ENCODE measurements at regions not wholly inside any gene's neighbourhood (a gene's known extent, or its start where the extent isn't known, plus 50 kb on each side); places are given as distances from the start of the nearest gene placed in this dataset.

GRCh38 chr2:172253190-172254052, 150.7 kb upstream of the DLX2 start:
- peak overlapping the region; percentile 57; the same call in 1 of the 2 replicates for H3K9ac ChIP-seq
- no peaks in the 10 kb centered on the region for H3K9me3 ChIP-seq
- H3K4me1 ChIP-seq (ENCODE audit: control insufficient read depth in 1 of 2, insufficient read depth in 2 of 2, low read depth in 1 of 2, low read length in 1 of 2) = peaks cover 6 to 62% of the 10 kb centered on the region in 2 experiments; a peak in 3 of 4 replicates
- H3K36me3 ChIP-seq (replicated peaks in 1 of 2; ENCODE audit: control insufficient read depth in 1 of 2, insufficient read depth in 2 of 2, low read length in 1 of 2) = no peaks in the 10 kb centered on the region
- no peaks in the 10 kb centered on the region for H4K20me1 ChIP-seq (ENCODE audit: insufficient read depth)
- WGBS (ENCODE audit: low lambda C conversion rate) = 57% methylated on average over 16 of the region's 16 CpGs
- ChIA-PET POLR2A (interaction anchor here (0.8 kb wide), 1 partner anchor 25 kb away, joined by 3 read pairs; no protein-coding TSS in a partner anchor), CTCF (interaction anchor here (0.7 to 2.8 kb wide), 2 partner anchors 208 to 701 kb away, joined by 3 to 12 read pairs; no protein-coding TSS in a partner anchor)
- H3K27ac ChIP-seq (ENCODE audit: low read depth in 2 of 2, low read length in 1 of 2) = peak overlapping the region; percentile 43 to 96
- H3K4me2 ChIP-seq = peak overlapping the region; percentile 54; the same call in 1 of the 2 replicates
- H3K27me3 ChIP-seq (ENCODE audit: insufficient read depth) = no peaks in the 10 kb centered on the region
- H3K9me2 ChIP-seq = no peaks in the 10 kb centered on the region
- H3K4me3 ChIP-seq (ENCODE audit: low read depth in 2 of 2, low read length in 1 of 2) = no peak overlapping the region
- peak overlapping the region; percentile 49; the same call in 1 of the 2 replicates for H2AFZ ChIP-seq (ENCODE audit: low read depth)
- no peaks in the 10 kb centered on the region for H3K79me2 ChIP-seq (ENCODE audit: insufficient read depth)
- peaks cover 43% of the 10 kb centered on the region for H3F3A ChIP-seq (replicated peaks; ENCODE audit: insufficient read depth)
- peak; percentile 34 for DNase-seq
- TF ChIP-seq POLR2AphosphoS5 (IDR thresholded peaks at IDR 0.05; ENCODE audit: low read depth, low read length) = peak; percentile 95; the same call in 1 of the 2 replicates
- no peak for TF ChIP-seq CHD2 (IDR thresholded peaks at IDR 0.05; ENCODE audit: low read length, partially characterized antibody)
- peak; percentile 90; the same call in 1 of the 2 replicates for TF ChIP-seq RXRA (IDR thresholded peaks at IDR 0.05; ENCODE audit: borderline replicate concordance, low read depth)
- peak; percentile 97 for TF ChIP-seq TCF12 (IDR thresholded peaks at IDR 0.05)
- peak; percentile 100 for TF ChIP-seq JUND (IDR thresholded peaks at IDR 0.05)
- peak; percentile 93; the same call in 1 of the 2 replicates for TF ChIP-seq SIN3A (IDR thresholded peaks at IDR 0.05; ENCODE audit: borderline replicate concordance, low read depth, low read length)
- TF ChIP-seq EP300 (IDR thresholded peaks at IDR 0.05; ENCODE audit: borderline replicate concordance in 1 of 2, low read depth in 1 of 2, low read length in 1 of 2) = peak; percentile 30 to 99; a peak in 2 of 4 replicates
- TF ChIP-seq FOSL2 (IDR thresholded peaks at IDR 0.05; ENCODE audit: borderline replicate concordance, low read depth) = peak; percentile 100
- peak; percentile 90 for TF ChIP-seq ZBTB33 (IDR thresholded peaks at IDR 0.05; ENCODE audit: borderline replicate concordance, low read depth)
- TF ChIP-seq FOXM1 (IDR thresholded peaks at IDR 0.05; ENCODE audit: low read depth) = peak; percentile 91
- TF ChIP-seq MAX (IDR thresholded peaks at IDR 0.05; ENCODE audit: low read depth) = peak; percentile 92
- 0 out of 2 replicates have a peak, but pooled peaks have one; percentile 51 for TF ChIP-seq USF1 (IDR thresholded peaks at IDR 0.05; ENCODE audit: borderline replicate concordance, low read depth)
- TF ChIP-seq GATA2 (CRISPR knock-in tag; IDR thresholded peaks at IDR 0.05) = no peak
- peak; percentile 94 for TF ChIP-seq NFIC (IDR thresholded peaks at IDR 0.05; ENCODE audit: borderline replicate concordance)
- peak; percentile 94 for TF ChIP-seq PBX3 (IDR thresholded peaks at IDR 0.05)
- TF ChIP-seq TAF1 (IDR thresholded peaks at IDR 0.05; ENCODE audit: borderline replicate concordance, low read depth, low read length) = no peak
- no peak for TF ChIP-seq FOXJ3 (CRISPR knock-in tag; IDR thresholded peaks at IDR 0.05)
- TF ChIP-seq NRF1 (IDR thresholded peaks at IDR 0.05; ENCODE audit: low read depth, low read length) = no peak
- TF ChIP-seq EZH2phosphoT487 (IDR thresholded peaks at IDR 0.05; ENCODE audit: borderline replicate concordance, low read depth) = no peak
- peak; percentile 81 for TF ChIP-seq YY1 (IDR thresholded peaks at IDR 0.05; ENCODE audit: low read depth)
- no peak for TF ChIP-seq USF2 (IDR thresholded peaks at IDR 0.05; ENCODE audit: borderline replicate concordance, low read depth, low read length)
- no peak for TF ChIP-seq SMC3 (IDR thresholded peaks at IDR 0.05; ENCODE audit: low read depth, low read length)
- no peak for TF ChIP-seq CTCF (IDR thresholded peaks at IDR 0.05)
- no peak for TF ChIP-seq RAD21 (IDR thresholded peaks at IDR 0.05; ENCODE audit: low read length)
- TF ChIP-seq RFX5 (IDR thresholded peaks at IDR 0.05; ENCODE audit: low read length) = no peak
- no peak for TF ChIP-seq MXI1 (IDR thresholded peaks at IDR 0.05; ENCODE audit: low read depth, low read length)
